ENCODE measurements at regions not wholly inside any gene's neighbourhood (a gene's known extent, or its start where the extent isn't known, plus 50 kb on each side); places are given as distances from the start of the nearest gene placed in this dataset.
"Not testable (repeated sequence)": the region's sequence is repeated elsewhere in the genome, so short reads cannot be mapped to it uniquely, and the experiment has no call there.

GRCh38 chr7:119096683-119097082 is 872.2 kb downstream of the ANKRD7 start:
- H3K4me3 ChIP-seq (ENCODE audit: low read depth, low read length) = no peak overlapping the region
- no peak for DNase-seq (ENCODE audit: low read depth)
- no peak for TF ChIP-seq CTCF (IDR thresholded peaks at IDR 0.05; ENCODE audit: control insufficient read depth, extremely low read depth, insufficient read depth)

- H3K4me3 ChIP-seq (ENCODE audit: low read depth, low read length) = not testable (repeated sequence)
- peak; percentile 39 for DNase-seq (ENCODE audit: low read depth)
Measured at GRCh38 chr7:119100611-119101258, 876.2 kb downstream of the ANKRD7 start.

- DNase-seq (ENCODE audit: low read depth) = no peak
- H3K4me3 ChIP-seq (ENCODE audit: low read depth, low read length) = no peak overlapping the region
Measured at GRCh38 chr7:119102291-119102690, 877.8 kb downstream of the ANKRD7 start.

GRCh38 chr7:119105381-119105780 is 880.9 kb downstream of the ANKRD7 start:
- no peak for TF ChIP-seq CTCF (IDR thresholded peaks at IDR 0.05; ENCODE audit: control insufficient read depth, extremely low read depth, insufficient read depth)
- no peak overlapping the region for H3K4me3 ChIP-seq (ENCODE audit: low read depth, low read length)
- no peak for DNase-seq (ENCODE audit: low read depth)

More at GRCh38 chr7:119102291-119102690, 877.8 kb downstream of the ANKRD7 start:
- TF ChIP-seq CTCF (IDR thresholded peaks at IDR 0.05; ENCODE audit: control insufficient read depth, extremely low read depth, insufficient read depth) = no peak

GRCh38 chr7:119123326-119123725 is 898.8 kb downstream of the ANKRD7 start:
- H3K4me3 ChIP-seq (ENCODE audit: low read depth, low read length) = no peak overlapping the region
- no peak for TF ChIP-seq CTCF (IDR thresholded peaks at IDR 0.05; ENCODE audit: control insufficient read depth, extremely low read depth, insufficient read depth)
- no peak for DNase-seq (ENCODE audit: low read depth)

- TF ChIP-seq CTCF (IDR thresholded peaks at IDR 0.05; ENCODE audit: control insufficient read depth, extremely low read depth, insufficient read depth) = no peak
- no peak overlapping the region for H3K4me3 ChIP-seq (ENCODE audit: low read depth, low read length)
- no peak for DNase-seq (ENCODE audit: low read depth)
Measured at GRCh38 chr7:119127706-119128105, 903.2 kb downstream of the ANKRD7 start.

GRCh38 chr7:119132436-119132835 is 907.9 kb downstream of the ANKRD7 start:
- DNase-seq (ENCODE audit: low read depth) = no peak
- TF ChIP-seq CTCF (IDR thresholded peaks at IDR 0.05; ENCODE audit: control insufficient read depth, extremely low read depth, insufficient read depth) = no peak
- no peak overlapping the region for H3K4me3 ChIP-seq (ENCODE audit: low read depth, low read length)

All from LNCaP clone FGC (cell line).